Esophagus muscularis mucosa (tissue), 4 donors: ENCODE measurements at regions not wholly inside any gene's neighbourhood (a gene's known extent, or its start where the extent isn't known, plus 50 kb on each side); places are given as distances from the start of the nearest gene placed in this dataset.

Experiments
- CTCF ChIP-seq, 3 experiments: fragments of 200-600 bp in 2 of 3; fragments of 450-650 bp in 1 of 3; sonication (generic) in 2 of 3; IDR thresholded peaks; one replicate each; pipeline ENCODE4 v1.5.1; 2017 to 2019; ENCODE audit warnings: antibody characterized with exemption in 3 of 3, mild to moderate bottlenecking in 2 of 3, moderate library complexity in 1 of 3
- EP300 ChIP-seq: sonication (generic); formaldehyde crosslinking; IDR thresholded peaks from one replicate; pipeline ENCODE4 v1.6.1; 2017; ENCODE audit warnings: antibody characterized with exemption
- POLR2A ChIP-seq: fragments of 450-650 bp; IDR thresholded peaks from one replicate; pipeline ENCODE4 v1.6.1; 2017; ENCODE audit warnings: antibody characterized with exemption, moderate library complexity, mild to moderate bottlenecking, low read depth
- POLR2AphosphoS5 ChIP-seq, 2 donors: sonication (generic); formaldehyde crosslinking; IDR thresholded peaks; one replicate each; pipeline ENCODE4 v1.6.1; 2017; ENCODE audit warnings: antibody characterized with exemption in 2 of 2

- TF ChIP-seq CTCF (IDR thresholded peaks at IDR 0.05) (no peak), EP300 (no peak), POLR2A (no peak), POLR2AphosphoS5 (IDR thresholded peaks at IDR 0.05) (no peak)
Observed at GRCh38 chr21:27060190-27060589, 93.3 kb upstream of the ADAMTS5 start.
